IPS DF 6.9 (cell line): ENCODE measurements at regions not wholly inside any gene's neighbourhood (a gene's known extent, or its start where the extent isn't known, plus 50 kb on each side); places are given as distances from the start of the nearest gene placed in this dataset.

Experiments used
- DNase-seq: peaks from one replicate; pipeline ENCODE4 v3.0.0-alpha.2; 2013; ENCODE audit warnings: low read depth, low spot score
- H3K27ac ChIP-seq: one replicate; pipeline ENCODE4 v1.5.1; 2013; ENCODE audit warnings: low read length, control low read depth
- H3K27me3 ChIP-seq: 2 replicates; pipeline ENCODE4 v1.6.1; 2013; ENCODE audit warnings: mild to moderate bottlenecking, low read length; ENCODE audit not compliant: control insufficient read depth, insufficient read depth
- H3K36me3 ChIP-seq: 2 replicates; pipeline ENCODE4 v1.6.1; 2013; ENCODE audit warnings: low read length; ENCODE audit not compliant: control insufficient read depth, insufficient read depth
- H3K4me1 ChIP-seq: 2 replicates; pipeline ENCODE4 v1.6.1; 2013; ENCODE audit warnings: low read length; ENCODE audit not compliant: control insufficient read depth, insufficient read depth
- H3K4me3 ChIP-seq: 2 replicates; pipeline ENCODE4 v1.5.1; 2013; ENCODE audit warnings: mild to moderate bottlenecking, low read length
- H3K9me3 ChIP-seq: 2 replicates; pipeline ENCODE4 v1.6.1; 2013; ENCODE audit warnings: low read length, inconsistent platforms; ENCODE audit not compliant: control insufficient read depth, insufficient read depth
- WGBS: extraction: QIAGEN DNeasy Blood & Tissue Kit; methylation state at CpG from one replicate; pipeline ENCODE4 v1.1.7; 2013; ENCODE audit warnings: mixed read lengths, missing lambda C conversion rate; ENCODE audit not compliant: insufficient read length, insufficient coverage; 5-methylcytosine and 5-hydroxymethylcytosine counted together

GRCh38 chr7:32347244-32347828 is 142.8 kb downstream of the LSM5 start:
- peak; percentile 11 for DNase-seq
- H3K27me3 ChIP-seq, result no peaks in the 10 kb centered on the region
- H3K27ac ChIP-seq, result no peak overlapping the region
- no peaks in the 10 kb centered on the region for H3K4me1 ChIP-seq
- H3K36me3 ChIP-seq, result no peaks in the 10 kb centered on the region
- no peaks in the 10 kb centered on the region; the same call in 1 of the 2 replicates for H3K9me3 ChIP-seq
- no peak overlapping the region for H3K4me3 ChIP-seq
- no CpG with 5 or more reads among the region's 2 CpGs for WGBS

GRCh38 chr7:32346253-32346652 is 143.9 kb downstream of the LSM5 start:
- Histone ChIP-seq H3K36me3 (no peaks in the 10 kb centered on the region), H3K9me3 (no peaks in the 10 kb centered on the region; the same call in 1 of the 2 replicates), H3K27ac (no peak overlapping the region), H3K4me1 (no peaks in the 10 kb centered on the region), H3K4me3 (no peak overlapping the region), H3K27me3 (no peaks in the 10 kb centered on the region)
- no CpG with 5 or more reads among the region's 1 CpG for WGBS
- no peak for DNase-seq

- Histone ChIP-seq H3K4me3 (no peak overlapping the region), H3K27me3 (no peaks in the 10 kb centered on the region), H3K4me1 (no peaks in the 10 kb centered on the region), H3K27ac (no peak overlapping the region), H3K36me3 (no peaks in the 10 kb centered on the region), H3K9me3 (no peaks in the 10 kb centered on the region)
- WGBS, result no CpG with 5 or more reads among the region's 2 CpGs
- no peak for DNase-seq
Observed at GRCh38 chr7:32336726-32337125, 153.5 kb downstream of the LSM5 start.

- Histone ChIP-seq H3K36me3 (no peaks in the 10 kb centered on the region), H3K4me1 (no peaks in the 10 kb centered on the region), H3K4me3 (no peak overlapping the region), H3K9me3 (no peaks in the 10 kb centered on the region), H3K27me3 (no peaks in the 10 kb centered on the region), H3K27ac (no peak overlapping the region)
- DNase-seq, result no peak
- WGBS, result no CpG with 5 or more reads among the region's 1 CpG
Observed at GRCh38 chr7:32335107-32335506, 155.1 kb downstream of the LSM5 start.

GRCh38 chr7:32330602-32331001 is 159.6 kb downstream of the LSM5 start:
- no peak overlapping the region for H3K27ac ChIP-seq
- no peaks in the 10 kb centered on the region for H3K27me3 ChIP-seq
- no peak for DNase-seq
- no peaks in the 10 kb centered on the region for H3K4me1 ChIP-seq
- H3K4me3 ChIP-seq, result no peak overlapping the region
- no peaks in the 10 kb centered on the region for H3K9me3 ChIP-seq
- no CpG with 5 or more reads among the region's 5 CpGs for WGBS
- no peaks in the 10 kb centered on the region for H3K36me3 ChIP-seq

- H3K27ac ChIP-seq, result no peak overlapping the region
- no peaks in the 10 kb centered on the region for H3K36me3 ChIP-seq
- no CpG with 5 or more reads among the region's 1 CpG for WGBS
- no peak overlapping the region for H3K4me3 ChIP-seq
- no peak for DNase-seq
- H3K4me1 ChIP-seq, result no peaks in the 10 kb centered on the region
- H3K9me3 ChIP-seq, result no peaks in the 10 kb centered on the region
- no peaks in the 10 kb centered on the region for H3K27me3 ChIP-seq
Observed at GRCh38 chr7:32326078-32326477, 164.1 kb downstream of the LSM5 start.

GRCh38 chr7:32323712-32324111 is 166.5 kb downstream of the LSM5 start:
- no peaks in the 10 kb centered on the region for H3K36me3 ChIP-seq
- H3K4me3 ChIP-seq, result no peak overlapping the region
- no CpG with 5 or more reads among the region's 3 CpGs for WGBS
- no peaks in the 10 kb centered on the region for H3K9me3 ChIP-seq
- H3K27ac ChIP-seq, result no peak overlapping the region
- no peak for DNase-seq
- H3K4me1 ChIP-seq, result no peaks in the 10 kb centered on the region
- H3K27me3 ChIP-seq, result no peaks in the 10 kb centered on the region

- Histone ChIP-seq H3K9me3 (no peaks in the 10 kb centered on the region), H3K36me3 (no peaks in the 10 kb centered on the region), H3K27ac (no peak overlapping the region), H3K4me1 (no peaks in the 10 kb centered on the region), H3K4me3 (no peak overlapping the region), H3K27me3 (no peaks in the 10 kb centered on the region)
- WGBS, result no CpG with 5 or more reads among the region's 19 CpGs
- DNase-seq, result no peak
Observed at GRCh38 chr7:32319012-32319382, 171.2 kb downstream of the LSM5 start.

- no peak overlapping the region for H3K4me3 ChIP-seq
- H3K9me3 ChIP-seq, result no peaks in the 10 kb centered on the region
- H3K27me3 ChIP-seq, result no peaks in the 10 kb centered on the region
- no CpG with 5 or more reads among the region's 36 CpGs for WGBS
- no peaks in the 10 kb centered on the region for H3K36me3 ChIP-seq
- H3K27ac ChIP-seq, result no peak overlapping the region
- H3K4me1 ChIP-seq, result no peaks in the 10 kb centered on the region
- no peak for DNase-seq
Observed at GRCh38 chr7:32318300-32319011, 171.7 kb downstream of the LSM5 start.

- Histone ChIP-seq H3K9me3 (no peaks in the 10 kb centered on the region), H3K27ac (no peak overlapping the region), H3K4me1 (no peaks in the 10 kb centered on the region), H3K36me3 (no peaks in the 10 kb centered on the region), H3K27me3 (no peaks in the 10 kb centered on the region), H3K4me3 (no peak overlapping the region)
- DNase-seq, result no peak
- WGBS, result no CpG with 5 or more reads among the region's 4 CpGs
Observed at GRCh38 chr7:32316839-32317238, 173.3 kb downstream of the LSM5 start.

- no peaks in the 10 kb centered on the region for H3K36me3 ChIP-seq
- WGBS, result no CpG with 5 or more reads among the region's 2 CpGs
- DNase-seq, result no peak
- H3K4me3 ChIP-seq, result no peak overlapping the region
- H3K4me1 ChIP-seq, result no peaks in the 10 kb centered on the region
- H3K9me3 ChIP-seq, result no peaks in the 10 kb centered on the region
- H3K27ac ChIP-seq, result no peak overlapping the region
- H3K27me3 ChIP-seq, result no peaks in the 10 kb centered on the region
Observed at GRCh38 chr7:32314761-32315160, 175.4 kb downstream of the LSM5 start.
